Neural progenitor cell (in vitro differentiated cells): ENCODE measurements at regions not wholly inside any gene's neighbourhood (a gene's known extent, or its start where the extent isn't known, plus 50 kb on each side); places are given as distances from the start of the nearest gene placed in this dataset.
A peak's percentile ranks its signal among the peaks of the same experiment; 100 is the strongest.

Experiments used
- DNase-seq: peaks from one replicate; pipeline ENCODE4 v3.0.0-alpha.2; 2016; ENCODE audit warnings: low spot score
- H2AFZ ChIP-seq: fragments of 200-600 bp; sonication (generic); replicated peaks from 2 replicates; pipeline ENCODE4 v1.6.1; 2016; ENCODE audit warnings: antibody characterized with exemption
- H3F3A ChIP-seq: fragments of 200-600 bp; sonication (generic); 2 replicates; pipeline ENCODE4 v1.6.1; 2016; ENCODE audit warnings: antibody characterized with exemption, low read depth
- H3K27ac ChIP-seq: fragments of 200-600 bp; sonication (generic); 2 replicates; pipeline ENCODE4 v1.5.1; 2016; ENCODE audit warnings: mild to moderate bottlenecking
- H3K27me3 ChIP-seq: fragments of 200-600 bp; sonication (generic); 2 replicates; pipeline ENCODE4 v1.6.1; 2016; ENCODE audit warnings: mild to moderate bottlenecking, moderate library complexity
- H3K36me3 ChIP-seq: fragments of 200-600 bp; sonication (generic); 2 replicates; pipeline ENCODE4 v1.5.1; 2016
- H3K4me1 ChIP-seq: fragments of 200-600 bp; sonication (generic); 2 replicates; pipeline ENCODE4 v1.6.1; 2016; ENCODE audit warnings: mixed run types
- H3K4me2 ChIP-seq: fragments of 200-600 bp; sonication (generic); 2 replicates; pipeline ENCODE4 v1.6.1; 2016
- H3K4me3 ChIP-seq: fragments of 200-600 bp; sonication (generic); 2 replicates; pipeline ENCODE4 v1.5.1; 2016
- H3K79me2 ChIP-seq: fragments of 200-600 bp; sonication (generic); 2 replicates; pipeline ENCODE4 v1.6.1; 2016; ENCODE audit warnings: low read depth
- H3K9ac ChIP-seq: fragments of 200-600 bp; sonication (generic); 2 replicates; pipeline ENCODE4 v1.6.1; 2016
- H3K9me3 ChIP-seq: fragments of 200-600 bp; sonication (generic); 2 replicates; pipeline ENCODE4 v1.5.1; 2016; ENCODE audit warnings: low read depth
- H4K20me1 ChIP-seq: fragments of 200-600 bp; sonication (generic); 2 replicates; pipeline ENCODE4 v1.6.1; 2016; ENCODE audit warnings: low read depth
- H3K27ac Mint-ChIP-seq: 3 replicates; pipeline ENCODE4 v1.8.0; 2021; ENCODE audit warnings: mixed read lengths
- H3K27me3 Mint-ChIP-seq: 2 replicates; pipeline ENCODE4 v1.8.0; 2022; ENCODE audit warnings: low read depth, mild to moderate bottlenecking, inconsistent platforms, moderate library complexity, mixed read lengths; ENCODE audit not compliant: insufficient read depth
- H3K36me3 Mint-ChIP-seq: 3 replicates; pipeline ENCODE4 v1.8.0; 2021; ENCODE audit warnings: mixed read lengths
- H3K4me1 Mint-ChIP-seq: 3 replicates; pipeline ENCODE4 v1.8.0; 2021; ENCODE audit warnings: mixed read lengths
- H3K4me3 Mint-ChIP-seq: 3 replicates; pipeline ENCODE4 v1.8.0; 2021; ENCODE audit warnings: mild to moderate bottlenecking, moderate library complexity, mixed read lengths
- H3K9me3 Mint-ChIP-seq: 3 replicates; pipeline ENCODE4 v1.8.0; 2020; ENCODE audit warnings: mixed read lengths
- EZH2 ChIP-seq: fragments of 200-600 bp; sonication (generic); IDR thresholded peaks from 2 replicates; pipeline ENCODE4 v1.6.1; 2017; ENCODE audit warnings: antibody characterized with exemption, mild to moderate bottlenecking, moderate library complexity
- EZH2phosphoT487 ChIP-seq: fragments of 200-600 bp; sonication (generic); IDR thresholded peaks from 2 replicates; pipeline ENCODE4 v1.6.1; 2017; ENCODE audit warnings: antibody characterized with exemption
- TF ChIP-seq, protein P1 (sequence below): fragments of 200-600 bp; sonication (generic); IDR thresholded peaks from 2 replicates; pipeline ENCODE4 v1.5.1; 2017; ENCODE audit warnings: antibody characterized with exemption, mild to moderate bottlenecking

DNA sequence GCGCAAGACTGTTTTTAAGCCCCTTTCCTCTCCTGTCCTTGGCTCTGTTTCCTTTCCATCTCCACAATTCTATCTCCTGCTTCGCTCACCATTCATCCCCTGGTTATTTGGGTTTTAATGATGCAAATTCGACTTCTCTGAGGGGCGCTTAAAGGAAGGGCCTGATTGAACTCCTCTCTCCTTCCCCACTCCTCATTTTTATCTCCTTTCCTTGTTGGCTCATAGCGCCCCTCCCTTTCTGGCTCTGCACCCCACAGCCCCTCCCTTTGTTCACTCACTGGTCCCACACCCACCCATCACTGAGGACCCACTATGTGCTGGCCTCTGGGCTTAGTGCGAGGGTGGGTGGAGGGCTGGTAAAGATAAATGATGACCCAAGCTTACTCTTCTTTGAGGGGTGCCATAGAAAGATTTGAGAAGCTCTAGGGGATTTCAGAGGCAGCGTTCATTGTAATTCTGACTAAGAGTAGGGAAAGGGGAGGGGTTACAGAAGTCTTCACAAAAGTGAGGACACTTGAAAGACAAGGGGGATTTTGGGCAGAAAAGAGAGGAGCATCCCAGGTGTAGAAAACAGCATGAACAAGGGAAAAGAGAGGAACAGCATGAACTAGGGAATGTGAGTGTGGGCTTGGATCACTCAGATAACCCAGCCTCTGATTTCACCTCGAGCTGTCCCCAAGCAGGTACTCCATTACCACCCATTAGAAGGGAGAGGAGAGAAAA lies 507.8 kb downstream of the CD83 start:
- H3K4me2 ChIP-seq = peak overlapping the region; percentile 13
- Mint-ChIP-seq H3K4me3 (no peak overlapping the region), H3K27me3 (peaks cover 28% of the 10 kb centered on the region), H3K27ac (no peak overlapping the region), H3K4me1 (peaks cover 67% of the 10 kb centered on the region), H3K36me3 (peaks cover 1% of the 10 kb centered on the region), H3K9me3 (peaks cover 17% of the 10 kb centered on the region)
- H3K4me3 ChIP-seq = no peak overlapping the region
- H3K4me1 ChIP-seq = peaks cover 43% of the 10 kb centered on the region
- peak overlapping the region; percentile 34 for H2AFZ ChIP-seq
- no peaks in the 10 kb centered on the region for H3K36me3 ChIP-seq
- H3K9me3 ChIP-seq = no peaks in the 10 kb centered on the region
- no peaks in the 10 kb centered on the region for H3K79me2 ChIP-seq
- no peak overlapping the region for H3K9ac ChIP-seq
- H3K27me3 ChIP-seq = no peaks in the 10 kb centered on the region
- H3K27ac ChIP-seq = no peak overlapping the region
- no peak for TF ChIP-seq EZH2phosphoT487
- TF ChIP-seq, protein P1, sequence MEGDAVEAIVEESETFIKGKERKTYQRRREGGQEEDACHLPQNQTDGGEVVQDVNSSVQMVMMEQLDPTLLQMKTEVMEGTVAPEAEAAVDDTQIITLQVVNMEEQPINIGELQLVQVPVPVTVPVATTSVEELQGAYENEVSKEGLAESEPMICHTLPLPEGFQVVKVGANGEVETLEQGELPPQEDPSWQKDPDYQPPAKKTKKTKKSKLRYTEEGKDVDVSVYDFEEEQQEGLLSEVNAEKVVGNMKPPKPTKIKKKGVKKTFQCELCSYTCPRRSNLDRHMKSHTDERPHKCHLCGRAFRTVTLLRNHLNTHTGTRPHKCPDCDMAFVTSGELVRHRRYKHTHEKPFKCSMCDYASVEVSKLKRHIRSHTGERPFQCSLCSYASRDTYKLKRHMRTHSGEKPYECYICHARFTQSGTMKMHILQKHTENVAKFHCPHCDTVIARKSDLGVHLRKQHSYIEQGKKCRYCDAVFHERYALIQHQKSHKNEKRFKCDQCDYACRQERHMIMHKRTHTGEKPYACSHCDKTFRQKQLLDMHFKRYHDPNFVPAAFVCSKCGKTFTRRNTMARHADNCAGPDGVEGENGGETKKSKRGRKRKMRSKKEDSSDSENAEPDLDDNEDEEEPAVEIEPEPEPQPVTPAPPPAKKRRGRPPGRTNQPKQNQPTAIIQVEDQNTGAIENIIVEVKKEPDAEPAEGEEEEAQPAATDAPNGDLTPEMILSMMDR = no peak
- TF ChIP-seq EZH2 = no peak
- no peaks in the 10 kb centered on the region for H4K20me1 ChIP-seq
- DNase-seq = no peak
- H3F3A ChIP-seq = peaks cover 10% of the 10 kb centered on the region

DNA sequence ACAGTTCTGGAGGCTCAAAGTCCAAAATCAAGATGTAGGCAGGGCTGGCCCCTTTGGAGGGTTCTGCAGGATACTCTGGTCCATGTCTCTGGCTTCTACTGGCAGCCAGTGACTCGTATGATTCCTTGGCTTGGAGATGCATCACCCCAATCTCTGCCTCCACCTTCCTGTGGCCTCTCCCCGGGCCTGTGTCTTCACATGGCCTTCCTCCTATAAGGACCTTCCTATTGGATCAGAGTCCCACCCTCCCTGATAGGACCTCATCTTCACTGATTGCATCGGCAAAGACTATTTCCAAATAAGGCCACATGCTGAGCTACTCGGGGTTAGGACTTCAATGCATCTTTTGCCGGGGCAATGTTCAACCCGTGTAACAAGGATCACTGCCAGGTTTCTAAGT lies 509.0 kb downstream of the CD83 start:
- TF ChIP-seq, protein P1 = no peak
- TF ChIP-seq EZH2 = no peak
- TF ChIP-seq EZH2phosphoT487 = no peak
- Histone ChIP-seq H3K79me2 (no peaks in the 10 kb centered on the region), H3K9ac (no peak overlapping the region), H3K9me3 (no peaks in the 10 kb centered on the region), H2AFZ (no peak overlapping the region), H3K4me3 (no peak overlapping the region), H3K27me3 (no peaks in the 10 kb centered on the region), H3K4me1 (peaks cover 34% of the 10 kb centered on the region), H3F3A (peaks cover 11% of the 10 kb centered on the region), H4K20me1 (no peaks in the 10 kb centered on the region), H3K4me2 (no peak overlapping the region), H3K27ac (no peak overlapping the region), H3K36me3 (no peaks in the 10 kb centered on the region)
- Mint-ChIP-seq H3K36me3 (peaks cover 1% of the 10 kb centered on the region), H3K9me3 (peaks cover 17% of the 10 kb centered on the region), H3K4me3 (no peak overlapping the region), H3K4me1 (peaks cover 57% of the 10 kb centered on the region), H3K27ac (no peak overlapping the region), H3K27me3 (peaks cover 28% of the 10 kb centered on the region)
- no peak for DNase-seq

DNA sequence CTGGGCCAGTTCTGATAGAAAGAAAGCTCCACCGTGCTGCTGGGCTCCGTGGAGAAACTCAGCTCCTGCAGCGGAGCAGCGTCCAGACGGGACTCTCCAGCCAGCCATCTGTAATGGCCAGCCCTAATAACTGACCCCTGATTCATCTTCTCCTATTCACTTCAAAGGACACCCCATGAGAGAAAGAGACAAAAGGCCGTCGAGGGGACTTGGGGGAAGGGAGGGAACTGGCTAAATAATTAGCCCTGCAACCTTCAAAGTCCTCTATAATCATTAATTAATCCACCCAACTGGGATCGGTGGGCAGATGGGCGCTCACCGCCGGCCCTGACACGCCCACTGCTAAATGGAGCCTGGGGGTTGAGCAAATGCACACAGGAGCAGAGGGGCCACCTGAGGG lies 512.4 kb downstream of the CD83 start:
- H3K4me1 ChIP-seq = peaks cover 34% of the 10 kb centered on the region
- peak overlapping the region; percentile 70 for H3K4me3 Mint-ChIP-seq
- peaks cover 17% of the 10 kb centered on the region for H3K9me3 Mint-ChIP-seq
- no peaks in the 10 kb centered on the region for H3K36me3 ChIP-seq
- no peaks in the 10 kb centered on the region for H4K20me1 ChIP-seq
- H3K27me3 Mint-ChIP-seq = peaks cover 17% of the 10 kb centered on the region
- H3K9ac ChIP-seq = no peak overlapping the region
- no peaks in the 10 kb centered on the region for H3K9me3 ChIP-seq
- H3K36me3 Mint-ChIP-seq = peaks cover 1% of the 10 kb centered on the region
- H3K4me1 Mint-ChIP-seq = peaks cover 36% of the 10 kb centered on the region
- peaks cover 10% of the 10 kb centered on the region for H3F3A ChIP-seq
- no peak overlapping the region for H3K4me3 ChIP-seq
- H3K27ac Mint-ChIP-seq = peak overlapping the region; percentile 70
- TF ChIP-seq EZH2phosphoT487 (no peak), EZH2 (no peak)
- TF ChIP-seq, protein P1 = no peak
- H3K27me3 ChIP-seq = no peaks in the 10 kb centered on the region
- H2AFZ ChIP-seq = no peak overlapping the region
- DNase-seq = peak; percentile 42
- H3K4me2 ChIP-seq = peak overlapping the region; percentile 49
- H3K27ac ChIP-seq = no peak overlapping the region
- H3K79me2 ChIP-seq = no peaks in the 10 kb centered on the region
